ENCODE measurements at regions not wholly inside any gene's neighbourhood (a gene's known extent, or its start where the extent isn't known, plus 50 kb on each side); places are given as distances from the start of the nearest gene placed in this dataset.

- H3K4me3 ChIP-seq: no peak overlapping the region
- no peak overlapping the region for H3K27ac ChIP-seq
Observed at GRCh38 chr12:17371491-17372215, 718.3 kb downstream of the RERGL start.

GRCh38 chr12:17370621-17371020 is 719.4 kb downstream of the RERGL start:
- Histone ChIP-seq H3K27ac (no peak overlapping the region), H3K4me3 (no peak overlapping the region)

- H3K4me3 ChIP-seq: no peak overlapping the region
- H3K27ac ChIP-seq: no peak overlapping the region
Observed at GRCh38 chr12:17369556-17369955, 720.4 kb downstream of the RERGL start.

GRCh38 chr12:17361224-17361623 is 728.8 kb downstream of the RERGL start:
- Histone ChIP-seq H3K4me3 (no peak overlapping the region), H3K27ac (no peak overlapping the region)

GRCh38 chr12:17358835-17359234 is 731.2 kb downstream of the RERGL start:
- H3K4me3 ChIP-seq: no peak overlapping the region
- H3K27ac ChIP-seq: no peak overlapping the region

GRCh38 chr12:17357396-17357795 is 732.6 kb downstream of the RERGL start:
- Histone ChIP-seq H3K4me3 (no peak overlapping the region), H3K27ac (no peak overlapping the region)

GRCh38 chr12:17352164-17352563 is 737.8 kb downstream of the RERGL start:
- Histone ChIP-seq H3K4me3 (no peak overlapping the region), H3K27ac (no peak overlapping the region)

- Histone ChIP-seq H3K4me3 (no peak overlapping the region), H3K27ac (no peak overlapping the region)
Observed at GRCh38 chr12:17348311-17348710, 741.7 kb downstream of the RERGL start.

GRCh38 chr12:17344649-17345048 is 738.7 kb upstream of the LMO3 start:
- Histone ChIP-seq H3K4me3 (no peak overlapping the region), H3K27ac (no peak overlapping the region)

GRCh38 chr12:17342381-17342961 is 736.5 kb upstream of the LMO3 start:
- no peak overlapping the region for H3K27ac ChIP-seq
- no peak overlapping the region for H3K4me3 ChIP-seq

GRCh38 chr12:17335487-17335886 is 729.5 kb upstream of the LMO3 start:
- Histone ChIP-seq H3K4me3 (no peak overlapping the region), H3K27ac (no peak overlapping the region)

GRCh38 chr12:17334784-17335183 is 728.8 kb upstream of the LMO3 start:
- Histone ChIP-seq H3K4me3 (no peak overlapping the region), H3K27ac (no peak overlapping the region)

- Histone ChIP-seq H3K27ac (no peak overlapping the region), H3K4me3 (no peak overlapping the region)
Observed at GRCh38 chr12:17333287-17333686, 727.3 kb upstream of the LMO3 start.

- Histone ChIP-seq H3K27ac (no peak overlapping the region), H3K4me3 (no peak overlapping the region)
Observed at GRCh38 chr12:17326649-17327048, 720.7 kb upstream of the LMO3 start.

GRCh38 chr12:17322090-17322489 is 716.1 kb upstream of the LMO3 start:
- Histone ChIP-seq H3K27ac (no peak overlapping the region), H3K4me3 (no peak overlapping the region)

- Histone ChIP-seq H3K27ac (no peak overlapping the region), H3K4me3 (no peak overlapping the region)
Observed at GRCh38 chr12:17304503-17305347, 698.8 kb upstream of the LMO3 start.

- Histone ChIP-seq H3K4me3 (no peak overlapping the region), H3K27ac (no peak overlapping the region)
Observed at GRCh38 chr12:17302001-17302400, 696.0 kb upstream of the LMO3 start.

GRCh38 chr12:17301544-17301943 is 695.6 kb upstream of the LMO3 start:
- Histone ChIP-seq H3K4me3 (no peak overlapping the region), H3K27ac (no peak overlapping the region)

GRCh38 chr12:17296882-17297281 is 690.9 kb upstream of the LMO3 start:
- H3K4me3 ChIP-seq: no peak overlapping the region

GRCh38 chr12:17286874-17287273 is 680.9 kb upstream of the LMO3 start:
- Histone ChIP-seq H3K27ac (no peak overlapping the region), H3K4me3 (no peak overlapping the region)

More at GRCh38 chr12:17296882-17297281, 690.9 kb upstream of the LMO3 start:
- no peak overlapping the region for H3K27ac ChIP-seq

GRCh38 chr12:17284873-17285272 is 678.9 kb upstream of the LMO3 start:
- Histone ChIP-seq H3K4me3 (no peak overlapping the region), H3K27ac (no peak overlapping the region)

Data from skin epidermis (tissue), 12 donors.